Activated CD4-positive, alpha-beta T cell treated with anti-CD3 and anti-CD28 coated beads for 48 hours (primary cell): ENCODE measurements at regions not wholly inside any gene's neighbourhood (a gene's known extent, or its start where the extent isn't known, plus 50 kb on each side); places are given as distances from the start of the nearest gene placed in this dataset.

Source experiments
- DNase-seq: peaks from one replicate; pipeline ENCODE4 v3.0.0-alpha.2; 2020

- no peak for DNase-seq
Observed at GRCh38 chr11:69394234-69394868, 87.1 kb upstream of the LINC01488 start.

GRCh38 chr11:69394869-69395246 lies 86.6 kb upstream of the LINC01488 start:
- no peak for DNase-seq

- DNase-seq: no peak
Observed at GRCh38 chr11:69395287-69395686, 86.2 kb upstream of the LINC01488 start.

- DNase-seq: no peak
Observed at GRCh38 chr11:69396051-69396947, 85.2 kb upstream of the LINC01488 start.

GRCh38 chr11:69396948-69397307 lies 84.5 kb upstream of the LINC01488 start:
- no peak for DNase-seq

GRCh38 chr11:69397732-69398131 lies 83.7 kb upstream of the LINC01488 start:
- no peak for DNase-seq

GRCh38 chr11:69398529-69399492 lies 82.7 kb upstream of the LINC01488 start:
- DNase-seq: no peak

GRCh38 chr11:69400140-69400539 lies 81.3 kb upstream of the LINC01488 start:
- no peak for DNase-seq

GRCh38 chr11:69400771-69401590 lies 80.5 kb upstream of the LINC01488 start:
- DNase-seq: no peak

GRCh38 chr11:69401715-69402114 lies 79.7 kb upstream of the LINC01488 start:
- no peak for DNase-seq

GRCh38 chr11:69402251-69402887 lies 79.1 kb upstream of the LINC01488 start:
- no peak for DNase-seq

- DNase-seq: no peak
Observed at GRCh38 chr11:69403556-69404215, 77.8 kb upstream of the LINC01488 start.

- no peak for DNase-seq
Observed at GRCh38 chr11:69406060-69406459, 75.4 kb upstream of the LINC01488 start.

- no peak for DNase-seq
Observed at GRCh38 chr11:69409812-69410645, 71.4 kb upstream of the LINC01488 start.

GRCh38 chr11:69411257-69411924 lies 70.1 kb upstream of the LINC01488 start:
- no peak for DNase-seq

- DNase-seq: no peak
Observed at GRCh38 chr11:69413015-69413801, 68.3 kb upstream of the LINC01488 start.

- DNase-seq: no peak
Observed at GRCh38 chr11:69413993-69414392, 67.5 kb upstream of the LINC01488 start.

GRCh38 chr11:69414773-69415187 lies 66.7 kb upstream of the LINC01488 start:
- no peak for DNase-seq
